CD14-positive monocyte (primary cell): ENCODE measurements at regions not wholly inside any gene's neighbourhood (a gene's known extent, or its start where the extent isn't known, plus 50 kb on each side); places are given as distances from the start of the nearest gene placed in this dataset.

Experiments
- DNase-seq, 3 donors: peaks; one replicate each; pipeline ENCODE4 v3.0.0-alpha.2; 2011 to 2022
- H2AFZ ChIP-seq: 2 replicates; pipeline ENCODE4 v1.6.0; 2012; ENCODE audit warnings: mild to moderate bottlenecking, low read depth, low read length, inconsistent platforms; ENCODE audit not compliant: insufficient read depth, poor library complexity, severe bottlenecking
- H3K27ac ChIP-seq, 2 donors: 1 replicate in 1 of 2; 2 replicates in 1 of 2; pipeline ENCODE4 v1.5.1; 2012 to 2013; ENCODE audit warnings: low read length in 2 of 2, control low read depth in 1 of 2, inconsistent platforms in 1 of 2, low read depth in 1 of 2, mild to moderate bottlenecking in 1 of 2
- H3K27me3 ChIP-seq, 2 donors: one replicate each; pipeline versions ENCODE4 v1.6.0 to v1.6.1; 2011 to 2013; ENCODE audit warnings: low read length in 2 of 2; ENCODE audit not compliant: control insufficient read depth in 2 of 2, insufficient read depth in 2 of 2
- H3K36me3 ChIP-seq, 2 donors: replicated peaks in 1 of 2; 1 replicate in 1 of 2; 2 replicates in 1 of 2; pipeline versions ENCODE4 v1.5.1 to v1.6.1; 2012 to 2013; ENCODE audit warnings: low read length in 2 of 2, control low read depth in 1 of 2, inconsistent platforms in 1 of 2, mild to moderate bottlenecking in 1 of 2; ENCODE audit not compliant: insufficient read depth in 2 of 2, control insufficient read depth in 1 of 2
- H3K4me1 ChIP-seq, 2 donors: 1 replicate in 1 of 2; 2 replicates in 1 of 2; pipeline versions ENCODE4 v1.5.1 to v1.6.1; 2012 to 2013; ENCODE audit warnings: low read length in 2 of 2, control low read depth in 1 of 2, inconsistent platforms in 1 of 2, mild to moderate bottlenecking in 1 of 2, moderate library complexity in 1 of 2; ENCODE audit not compliant: insufficient read depth in 2 of 2, control insufficient read depth in 1 of 2
- H3K4me2 ChIP-seq: replicated peaks from 2 replicates; pipeline ENCODE3; 2012; ENCODE audit warnings: low read length, moderate library complexity, mild to moderate bottlenecking; ENCODE audit not compliant: poor library complexity, severe bottlenecking; ENCODE audit errors: extremely low read depth
- H3K4me3 ChIP-seq, 3 experiments: fragments of 200-600 bp in 1 of 3; sonication (generic) in 1 of 3; replicated peaks in 1 of 3; 1 replicate in 2 of 3; 2 replicates in 1 of 3; pipeline ENCODE4 v1.5.1; 2011 to 2013; ENCODE audit warnings: low read length in 3 of 3, mild to moderate bottlenecking in 3 of 3, control low read depth in 2 of 3, low read depth in 2 of 3, inconsistent platforms in 1 of 3, moderate library complexity in 1 of 3
- H3K79me2 ChIP-seq: 2 replicates; pipeline ENCODE4 v1.6.0; 2012; ENCODE audit warnings: mild to moderate bottlenecking, control low read depth, inconsistent platforms, low read length, moderate library complexity; ENCODE audit not compliant: insufficient read depth
- H3K9ac ChIP-seq: 2 replicates; pipeline ENCODE4 v1.6.0; 2017; ENCODE audit warnings: low read length, mild to moderate bottlenecking; ENCODE audit not compliant: insufficient read depth, poor library complexity, severe bottlenecking
- H3K9me3 ChIP-seq, 2 donors: replicated peaks in 1 of 2; 1 replicate in 1 of 2; 2 replicates in 1 of 2; pipeline versions ENCODE4 v1.5.1 to v1.6.1; 2012 to 2013; ENCODE audit warnings: low read length in 2 of 2, control low read depth in 1 of 2; ENCODE audit not compliant: control insufficient read depth in 1 of 2, insufficient read depth in 1 of 2
- H4K20me1 ChIP-seq: 2 replicates; pipeline ENCODE4 v1.6.0; 2012; ENCODE audit warnings: mild to moderate bottlenecking, low read length, control low read depth, moderate library complexity; ENCODE audit not compliant: insufficient read depth
- H3K27ac Mint-ChIP-seq, 7 donors: one replicate each; pipeline ENCODE4 v1.8.0; 2020; ENCODE audit warnings: mild to moderate bottlenecking in 7 of 7, mixed read lengths in 7 of 7, moderate library complexity in 6 of 7, inconsistent platforms in 2 of 7
- H3K27me3 Mint-ChIP-seq, 3 donors: one replicate each; pipeline ENCODE4 v1.8.0; 2021 to 2022; ENCODE audit warnings: low read depth in 3 of 3, mild to moderate bottlenecking in 3 of 3, mixed read lengths in 3 of 3, moderate library complexity in 3 of 3, inconsistent platforms in 1 of 3
- H3K36me3 Mint-ChIP-seq, 2 donors: one replicate each; pipeline ENCODE4 v1.8.0; 2020; ENCODE audit warnings: mixed read lengths in 2 of 2, inconsistent platforms in 1 of 2, mild to moderate bottlenecking in 1 of 2
- H3K4me1 Mint-ChIP-seq: one replicate; pipeline ENCODE4 v1.8.0; 2020; ENCODE audit warnings: mild to moderate bottlenecking, mixed read lengths
- H3K4me3 Mint-ChIP-seq, 2 donors: one replicate each; pipeline ENCODE4 v1.8.0; 2020; ENCODE audit warnings: mild to moderate bottlenecking in 2 of 2, mixed read lengths in 2 of 2, moderate library complexity in 1 of 2
- H3K9me3 Mint-ChIP-seq, 7 donors: one replicate each; pipeline ENCODE4 v1.8.0; 2020 to 2022; ENCODE audit warnings: mixed read lengths in 7 of 7, mild to moderate bottlenecking in 6 of 7, moderate library complexity in 6 of 7, inconsistent platforms in 2 of 7
- CTCF ChIP-seq: fragments of 200-600 bp; IDR thresholded peaks from one replicate; pipeline ENCODE4 v1.8.0; 2022; ENCODE audit warnings: antibody characterized with exemption, mild to moderate bottlenecking
- WGBS: methylation state at CpG from one replicate; pipeline ENCODE4 v1.1.5; 2013; ENCODE audit warnings: missing lambda C conversion rate; ENCODE audit not compliant: insufficient coverage; 5-methylcytosine and 5-hydroxymethylcytosine counted together
- intact Hi-C, 2 donors: fragments of 100-400 bp; cut with micrococcal nuclease; formaldehyde crosslinking; loops; one replicate each; pipeline versions ENCODE4 v1.15.0 to v1.15.1; 2023

- Histone ChIP-seq H2AFZ (no peak overlapping the region), H3K4me3 (no peak overlapping the region), H3K9me3 (peaks cover 4 to 7% of the 10 kb centered on the region in 2 donors), H3K4me2 (no peak overlapping the region), H3K79me2 (no peaks in the 10 kb centered on the region), H3K4me1 (no peaks in the 10 kb centered on the region), H3K36me3 (no peaks in the 10 kb centered on the region), H3K27me3 (no peaks in the 10 kb centered on the region), H4K20me1 (no peaks in the 10 kb centered on the region), H3K27ac (no peak overlapping the region), H3K9ac (no peak overlapping the region)
- peaks cover 0 to 6% (median 4%) of the 10 kb centered on the region in 7 donors for H3K9me3 Mint-ChIP-seq
- no peaks in the 10 kb centered on the region for H3K36me3 Mint-ChIP-seq
- intact Hi-C loops: no loop called here
- H3K4me3 Mint-ChIP-seq: no peak overlapping the region
- WGBS: 97% methylated on average over 3 of the region's 3 CpGs
- no peaks in the 10 kb centered on the region for H3K4me1 Mint-ChIP-seq
- H3K27me3 Mint-ChIP-seq: peaks cover 0 to 2% (median 2%) of the 10 kb centered on the region in 3 donors
- H3K27ac Mint-ChIP-seq: no peak overlapping the region
- TF ChIP-seq CTCF: no peak
- DNase-seq: no peak
These were observed 201.0 kb upstream of the ZNF536 start for GRCh38 chr19:30171138-30171635.

DNA sequence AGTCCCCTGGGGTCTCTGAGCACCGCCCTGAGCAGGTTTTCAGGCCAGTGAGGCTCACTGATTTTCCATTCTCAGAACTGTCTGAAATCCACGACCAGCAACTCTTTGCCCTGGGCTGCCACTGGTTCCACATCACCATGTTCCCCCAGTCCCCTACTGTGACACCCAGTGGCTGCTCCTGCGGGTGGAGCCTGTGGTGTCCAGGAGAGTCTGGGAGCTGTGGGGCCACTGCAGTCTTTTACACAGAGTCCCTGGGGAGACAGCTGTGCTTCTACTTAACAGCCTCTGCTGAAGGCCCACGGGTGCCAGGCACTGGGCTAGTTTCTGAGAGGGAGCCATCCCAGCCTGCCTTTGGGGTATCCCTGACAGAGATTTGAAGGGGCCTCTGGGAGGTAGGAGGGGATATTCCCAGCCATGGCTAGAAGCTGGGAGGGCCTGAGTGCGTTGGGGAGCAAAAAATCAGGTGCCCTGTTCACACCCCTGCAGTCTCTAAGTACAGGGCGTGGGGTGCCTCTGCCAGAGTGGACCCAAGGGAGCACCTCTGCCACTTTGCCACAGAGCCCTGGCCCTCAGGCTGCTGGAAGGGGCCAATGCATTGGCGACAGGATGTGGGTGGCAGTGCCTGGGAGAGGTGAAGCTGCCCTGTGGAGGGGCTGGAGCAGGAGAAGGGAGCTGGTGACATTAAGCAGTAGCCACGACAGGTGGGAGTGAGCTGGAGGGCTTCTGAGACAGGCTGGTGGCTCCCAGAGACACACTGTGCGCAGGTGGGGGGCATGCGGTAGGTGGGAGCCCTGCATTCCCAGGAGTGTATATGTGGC, 200.2 kb upstream of the ZNF536 start:
- Histone ChIP-seq H4K20me1 (no peaks in the 10 kb centered on the region), H3K36me3 (no peaks in the 10 kb centered on the region), H3K4me3 (no peak overlapping the region), H3K9ac (no peak overlapping the region), H3K79me2 (no peaks in the 10 kb centered on the region), H3K9me3 (peaks cover 4 to 9% of the 10 kb centered on the region in 2 donors), H3K27ac (no peak overlapping the region), H3K27me3 (no peaks in the 10 kb centered on the region), H3K4me2 (no peak overlapping the region), H2AFZ (no peak overlapping the region), H3K4me1 (no peaks in the 10 kb centered on the region)
- H3K27me3 Mint-ChIP-seq: peaks cover 0 to 2% (median 2%) of the 10 kb centered on the region in 3 donors
- no peak for TF ChIP-seq CTCF
- no peak overlapping the region for H3K4me3 Mint-ChIP-seq
- H3K36me3 Mint-ChIP-seq: no peaks in the 10 kb centered on the region
- H3K9me3 Mint-ChIP-seq: peaks cover 0 to 11% (median 6%) of the 10 kb centered on the region in 7 donors
- intact Hi-C loops: no loop called here
- H3K27ac Mint-ChIP-seq: no peak overlapping the region
- DNase-seq: no peak
- 85% methylated on average over 8 of the region's 10 CpGs for WGBS
- no peaks in the 10 kb centered on the region for H3K4me1 Mint-ChIP-seq
